ENCODE measurements at regions not wholly inside any gene's neighbourhood (a gene's known extent, or its start where the extent isn't known, plus 50 kb on each side); places are given as distances from the start of the nearest gene placed in this dataset.

DNA sequence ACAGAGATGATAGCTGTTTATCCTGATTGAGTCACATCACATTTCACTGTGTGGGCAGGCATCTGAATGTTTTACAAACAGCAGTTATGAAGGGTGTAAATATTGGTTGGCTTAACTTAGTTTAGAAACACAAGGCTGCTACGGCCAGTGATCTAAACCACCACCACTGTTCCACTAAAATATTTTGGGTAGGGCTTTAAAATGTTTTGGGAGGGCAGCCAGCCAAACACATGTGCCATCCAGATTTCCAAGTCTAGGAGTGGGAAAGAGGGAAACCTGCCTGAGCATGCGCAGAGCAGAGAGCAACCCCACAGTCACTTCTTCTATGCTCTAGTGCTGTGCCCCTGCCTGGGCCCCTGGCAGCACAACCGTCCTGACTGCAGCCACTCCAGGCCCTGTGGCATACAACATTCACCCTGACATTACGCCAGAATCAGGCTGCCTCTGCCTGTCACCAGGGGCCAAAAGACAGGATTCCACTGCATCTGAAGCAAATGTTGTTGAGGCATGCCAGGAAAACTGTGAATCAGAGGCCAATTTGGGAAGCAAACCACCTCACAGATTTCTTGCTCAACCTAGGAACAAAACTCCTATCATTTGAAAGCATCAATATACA lies 74.8 kb upstream of the COL5A2 start:
- DNase-seq (ENCODE audit: low read depth, low spot score), result no peak
- in situ Hi-C loops (cut with HindIII; ENCODE audit: low sequenced_read_pairs), result no loop called here
- no peak overlapping the region for H3K4me3 ChIP-seq (ENCODE audit: low read depth, low read length)
- TF ChIP-seq, protein P1, sequence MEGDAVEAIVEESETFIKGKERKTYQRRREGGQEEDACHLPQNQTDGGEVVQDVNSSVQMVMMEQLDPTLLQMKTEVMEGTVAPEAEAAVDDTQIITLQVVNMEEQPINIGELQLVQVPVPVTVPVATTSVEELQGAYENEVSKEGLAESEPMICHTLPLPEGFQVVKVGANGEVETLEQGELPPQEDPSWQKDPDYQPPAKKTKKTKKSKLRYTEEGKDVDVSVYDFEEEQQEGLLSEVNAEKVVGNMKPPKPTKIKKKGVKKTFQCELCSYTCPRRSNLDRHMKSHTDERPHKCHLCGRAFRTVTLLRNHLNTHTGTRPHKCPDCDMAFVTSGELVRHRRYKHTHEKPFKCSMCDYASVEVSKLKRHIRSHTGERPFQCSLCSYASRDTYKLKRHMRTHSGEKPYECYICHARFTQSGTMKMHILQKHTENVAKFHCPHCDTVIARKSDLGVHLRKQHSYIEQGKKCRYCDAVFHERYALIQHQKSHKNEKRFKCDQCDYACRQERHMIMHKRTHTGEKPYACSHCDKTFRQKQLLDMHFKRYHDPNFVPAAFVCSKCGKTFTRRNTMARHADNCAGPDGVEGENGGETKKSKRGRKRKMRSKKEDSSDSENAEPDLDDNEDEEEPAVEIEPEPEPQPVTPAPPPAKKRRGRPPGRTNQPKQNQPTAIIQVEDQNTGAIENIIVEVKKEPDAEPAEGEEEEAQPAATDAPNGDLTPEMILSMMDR (IDR thresholded peaks at IDR 0.05; ENCODE audit: low read depth, low read length), result no peak

DNA sequence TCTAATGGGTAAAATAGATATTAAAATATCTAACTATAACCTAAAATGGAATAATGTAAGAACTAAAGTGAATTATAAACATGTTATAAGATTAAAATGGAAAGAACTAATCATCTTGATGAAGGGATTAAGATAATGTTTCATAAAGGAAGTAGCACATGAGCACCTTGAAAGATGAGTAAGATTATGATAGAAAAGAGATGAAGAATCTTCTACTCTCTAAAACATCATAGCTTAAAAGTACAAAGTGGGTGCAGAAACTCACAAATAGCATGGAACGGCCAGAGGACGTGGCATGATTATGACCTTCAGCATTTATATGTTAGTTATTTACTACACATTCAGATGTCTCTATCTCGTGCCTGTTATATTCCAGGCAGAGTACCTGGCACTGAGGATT lies 76.2 kb upstream of the COL5A2 start:
- in situ Hi-C loops (cut with HindIII; ENCODE audit: low sequenced_read_pairs), result no loop called here
- no peak for DNase-seq (ENCODE audit: low read depth, low spot score)
- H3K4me3 ChIP-seq (ENCODE audit: low read depth, low read length), result no peak overlapping the region
- TF ChIP-seq, protein P1 (IDR thresholded peaks at IDR 0.05; ENCODE audit: low read depth, low read length), result no peak

DNA sequence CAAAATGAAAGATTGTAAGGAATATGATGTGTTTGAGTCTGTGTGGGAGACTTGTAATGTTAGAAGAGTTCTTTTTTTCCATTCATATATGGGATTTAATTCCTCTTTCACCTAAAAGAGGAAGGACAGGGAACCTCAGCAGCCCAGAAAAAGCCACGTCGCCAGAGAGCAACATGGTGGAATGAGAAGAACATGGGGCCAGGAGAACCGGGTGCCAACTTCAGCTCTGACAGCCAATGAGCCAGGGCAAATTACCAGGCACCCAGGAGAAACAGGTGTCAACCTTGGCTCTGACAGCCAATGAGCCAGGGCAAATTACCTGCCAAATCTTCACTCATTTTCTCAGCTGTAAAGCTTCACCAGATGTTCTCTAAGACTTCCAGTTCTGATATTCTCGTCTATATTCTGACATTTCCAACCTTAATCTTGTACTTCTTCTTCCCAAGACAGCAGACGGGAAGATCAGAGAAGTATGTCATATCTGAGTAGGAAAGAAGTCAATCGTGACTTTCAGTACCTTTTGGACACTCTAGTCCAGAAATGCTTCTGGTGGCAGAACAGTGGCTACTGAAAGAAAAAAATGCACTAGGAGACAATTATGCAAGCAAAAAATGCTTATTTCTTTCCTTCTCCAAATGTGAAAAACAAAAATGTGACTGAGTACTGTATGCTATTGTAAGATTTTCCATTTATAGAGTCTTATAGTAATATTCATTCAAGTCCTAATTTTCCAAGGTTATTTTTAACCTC lies 79.2 kb upstream of the COL5A2 start:
- no peak overlapping the region for H3K4me3 ChIP-seq (ENCODE audit: low read depth, low read length)
- in situ Hi-C loops (cut with HindIII; ENCODE audit: low sequenced_read_pairs), result no loop called here
- TF ChIP-seq, protein P1 (IDR thresholded peaks at IDR 0.05; ENCODE audit: low read depth, low read length), result no peak
- DNase-seq (ENCODE audit: low read depth, low spot score), result no peak

DNA sequence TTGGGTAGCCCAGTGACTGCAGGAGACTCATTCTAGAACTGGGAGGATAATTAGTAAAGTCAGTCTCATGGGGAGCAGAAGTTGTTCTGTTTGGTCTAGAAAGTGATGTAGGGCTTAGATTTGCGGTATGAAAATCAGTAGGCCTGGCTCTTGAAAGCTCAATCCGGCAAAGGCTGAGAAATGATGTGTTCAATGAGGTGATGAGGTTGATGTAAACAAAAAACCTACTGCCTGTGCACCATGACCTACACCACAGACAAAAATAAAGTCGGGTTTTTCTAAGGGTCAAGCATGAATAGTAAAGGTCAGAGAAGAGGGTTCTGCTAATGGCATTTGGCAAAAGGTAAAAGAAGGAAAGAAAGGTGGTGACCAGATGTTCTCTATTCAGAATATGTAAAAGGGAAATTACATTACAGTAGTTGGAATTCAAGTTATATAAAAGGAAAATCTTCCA lies 80.8 kb upstream of the COL5A2 start:
- no peak overlapping the region for H3K4me3 ChIP-seq (ENCODE audit: low read depth, low read length)
- in situ Hi-C loops (cut with HindIII; ENCODE audit: low sequenced_read_pairs), result no loop called here
- TF ChIP-seq, protein P1 (IDR thresholded peaks at IDR 0.05; ENCODE audit: low read depth, low read length), result no peak
- peak; percentile 58 for DNase-seq (ENCODE audit: low read depth, low spot score)

DNA sequence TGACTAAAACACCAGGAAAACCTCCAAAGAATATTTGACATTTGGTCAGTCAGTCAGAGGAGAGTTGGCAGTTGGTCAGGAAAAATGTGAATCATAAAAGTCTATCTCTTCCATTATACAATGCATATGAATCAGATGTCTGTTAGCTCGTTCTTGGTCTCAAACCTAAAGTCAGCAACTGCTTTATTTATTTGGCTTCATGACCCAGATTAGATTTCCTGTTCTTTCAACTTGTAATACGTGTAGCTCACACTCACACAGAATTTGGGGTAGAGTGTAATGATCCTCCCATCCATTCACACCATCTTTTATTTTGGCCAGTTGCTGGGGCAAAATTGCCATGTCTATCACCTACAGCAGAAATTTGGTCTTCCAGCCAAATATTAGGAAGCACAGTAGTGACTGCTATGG lies 81.9 kb upstream of the COL5A2 start:
- no peak overlapping the region for H3K4me3 ChIP-seq (ENCODE audit: low read depth, low read length)
- in situ Hi-C loops (cut with HindIII; ENCODE audit: low sequenced_read_pairs), result no loop called here
- TF ChIP-seq, protein P1 (IDR thresholded peaks at IDR 0.05; ENCODE audit: low read depth, low read length), result no peak
- DNase-seq (ENCODE audit: low read depth, low spot score), result peak; percentile 84

DNA sequence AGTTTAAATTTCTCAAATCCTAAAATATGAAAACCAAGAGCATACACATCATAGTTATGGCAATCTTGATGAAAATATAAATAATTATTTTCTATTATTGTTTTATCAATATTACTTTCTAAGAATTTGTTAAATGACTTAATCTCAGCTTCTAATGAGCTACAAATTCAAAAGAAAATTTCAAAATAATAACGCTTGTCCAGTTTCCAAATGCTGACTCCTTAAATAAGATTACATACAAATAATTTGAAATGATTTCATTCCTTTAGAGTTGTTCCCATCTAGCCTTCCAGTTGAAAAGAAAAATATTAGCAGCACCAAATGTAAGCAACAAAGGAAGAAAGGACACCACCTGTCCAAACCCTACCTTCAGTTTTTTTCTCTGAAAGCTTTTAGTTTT lies 82.4 kb upstream of the COL5A2 start:
- H3K4me3 ChIP-seq (ENCODE audit: low read depth, low read length), result no peak overlapping the region
- DNase-seq (ENCODE audit: low read depth, low spot score), result no peak
- in situ Hi-C loops (cut with HindIII; ENCODE audit: low sequenced_read_pairs), result no loop called here
- TF ChIP-seq, protein P1 (IDR thresholded peaks at IDR 0.05; ENCODE audit: low read depth, low read length), result no peak

Measured in astrocyte of the spinal cord (primary cell).